ENCODE measurements at regions not wholly inside any gene's neighbourhood (a gene's known extent, or its start where the extent isn't known, plus 50 kb on each side); places are given as distances from the start of the nearest gene placed in this dataset.

DNA sequence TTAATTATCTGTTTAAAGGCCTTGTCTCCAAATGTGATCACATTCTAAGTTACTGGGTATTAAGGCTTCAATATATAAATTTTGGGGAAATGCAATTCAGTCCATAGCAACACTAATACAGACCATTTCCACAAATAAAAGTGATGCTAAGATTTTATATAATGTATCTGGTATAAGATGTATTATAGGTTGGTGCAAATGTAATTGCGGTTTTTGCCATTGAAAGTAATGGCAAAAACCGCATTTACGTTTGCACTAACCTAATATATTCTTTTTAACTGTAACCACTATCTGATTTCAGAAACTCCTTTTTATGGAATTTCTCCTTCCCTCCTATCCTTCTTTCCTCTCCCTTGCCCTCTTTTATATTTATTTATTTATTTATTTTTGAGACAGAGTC is 1020.6 kb downstream of the BCL11A start:
- TF ChIP-seq, protein P1, sequence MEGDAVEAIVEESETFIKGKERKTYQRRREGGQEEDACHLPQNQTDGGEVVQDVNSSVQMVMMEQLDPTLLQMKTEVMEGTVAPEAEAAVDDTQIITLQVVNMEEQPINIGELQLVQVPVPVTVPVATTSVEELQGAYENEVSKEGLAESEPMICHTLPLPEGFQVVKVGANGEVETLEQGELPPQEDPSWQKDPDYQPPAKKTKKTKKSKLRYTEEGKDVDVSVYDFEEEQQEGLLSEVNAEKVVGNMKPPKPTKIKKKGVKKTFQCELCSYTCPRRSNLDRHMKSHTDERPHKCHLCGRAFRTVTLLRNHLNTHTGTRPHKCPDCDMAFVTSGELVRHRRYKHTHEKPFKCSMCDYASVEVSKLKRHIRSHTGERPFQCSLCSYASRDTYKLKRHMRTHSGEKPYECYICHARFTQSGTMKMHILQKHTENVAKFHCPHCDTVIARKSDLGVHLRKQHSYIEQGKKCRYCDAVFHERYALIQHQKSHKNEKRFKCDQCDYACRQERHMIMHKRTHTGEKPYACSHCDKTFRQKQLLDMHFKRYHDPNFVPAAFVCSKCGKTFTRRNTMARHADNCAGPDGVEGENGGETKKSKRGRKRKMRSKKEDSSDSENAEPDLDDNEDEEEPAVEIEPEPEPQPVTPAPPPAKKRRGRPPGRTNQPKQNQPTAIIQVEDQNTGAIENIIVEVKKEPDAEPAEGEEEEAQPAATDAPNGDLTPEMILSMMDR (IDR thresholded peaks at IDR 0.05; ENCODE audit: borderline replicate concordance, extremely low read depth, low read length, poor library complexity, severe bottlenecking): no peak
- no peak for TF ChIP-seq EZH2 (IDR thresholded peaks at IDR 0.05; ENCODE audit: borderline replicate concordance, low read depth, low read length, severe bottlenecking)
